Large intestine (tissue), 3 donors: ENCODE measurements at regions not wholly inside any gene's neighbourhood (a gene's known extent, or its start where the extent isn't known, plus 50 kb on each side); places are given as distances from the start of the nearest gene placed in this dataset.

Experiments used
- DNase-seq, 2 donors: peaks; one replicate each; pipeline versions ENCODE4 v3.0.0 to v3.0.0-alpha.2; 2013
- H3K27ac ChIP-seq: one replicate; pipeline ENCODE4 v1.5.1; 2013; ENCODE audit warnings: low read length
- H3K27me3 ChIP-seq: 2 replicates; pipeline ENCODE4 v1.6.1; 2013; ENCODE audit warnings: low read length; ENCODE audit not compliant: control insufficient read depth, insufficient read depth
- H3K36me3 ChIP-seq: 2 replicates; pipeline ENCODE4 v1.6.1; 2013; ENCODE audit warnings: low read length; ENCODE audit not compliant: control insufficient read depth, insufficient read depth
- H3K4me1 ChIP-seq: one replicate; pipeline ENCODE4 v1.6.1; 2013; ENCODE audit warnings: low read length; ENCODE audit not compliant: control insufficient read depth, insufficient read depth
- H3K4me3 ChIP-seq: one replicate; pipeline ENCODE4 v1.5.1; 2013; ENCODE audit warnings: low read length
- H3K9me3 ChIP-seq: one replicate; pipeline ENCODE4 v1.6.1; 2013; ENCODE audit warnings: mild to moderate bottlenecking, low read depth, low read length, moderate library complexity; ENCODE audit not compliant: control insufficient read depth
- WGBS: methylation state at CpG from one replicate; pipeline ENCODE4 v1.1.5; 2013; ENCODE audit warnings: low lambda C conversion rate; ENCODE audit not compliant: insufficient coverage; 5-methylcytosine and 5-hydroxymethylcytosine counted together

DNA sequence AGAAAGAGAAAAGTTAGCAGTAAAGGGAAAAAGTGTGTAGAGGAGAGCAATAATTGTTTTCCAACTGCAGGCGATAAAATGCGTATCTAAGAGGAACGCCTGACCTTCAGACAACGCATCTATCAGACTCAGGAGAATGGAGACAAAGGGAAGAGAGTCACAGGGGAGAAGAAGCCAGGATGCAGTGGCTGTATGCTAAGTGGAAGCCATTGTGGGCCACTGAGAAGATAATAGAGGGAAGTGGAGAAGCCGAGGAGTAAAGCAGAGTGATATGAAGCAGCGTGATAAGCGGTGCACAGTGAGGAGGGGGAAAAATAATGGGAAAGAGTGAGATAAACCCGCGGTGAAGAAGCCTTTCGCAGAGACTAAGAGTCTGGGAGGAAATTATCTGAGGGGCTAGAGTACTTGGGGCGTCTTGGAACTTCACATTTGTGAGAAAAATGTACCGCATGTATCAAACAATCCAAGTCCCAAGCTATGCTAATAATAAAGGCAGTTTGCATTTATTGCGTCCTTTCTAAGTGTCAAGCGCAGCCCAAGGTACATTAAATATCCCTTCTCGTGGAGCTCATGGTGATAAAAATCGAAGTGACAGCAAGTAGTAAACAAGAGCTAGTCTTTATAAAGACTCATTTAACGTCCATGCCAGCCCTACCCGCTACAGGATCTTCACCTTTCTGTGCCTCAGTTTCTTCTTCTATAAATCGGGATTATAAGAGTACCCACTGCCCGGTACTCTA, 259.8 kb upstream of the PROX1 start:
- 86% methylated on average over 8 of the region's 20 CpGs for WGBS
- Histone ChIP-seq H3K27ac (no peak overlapping the region), H3K27me3 (no peaks in the 10 kb centered on the region), H3K4me1 (no peaks in the 10 kb centered on the region), H3K9me3 (no peaks in the 10 kb centered on the region), H3K4me3 (no peak overlapping the region), H3K36me3 (no peaks in the 10 kb centered on the region)
- no peak for DNase-seq

DNA sequence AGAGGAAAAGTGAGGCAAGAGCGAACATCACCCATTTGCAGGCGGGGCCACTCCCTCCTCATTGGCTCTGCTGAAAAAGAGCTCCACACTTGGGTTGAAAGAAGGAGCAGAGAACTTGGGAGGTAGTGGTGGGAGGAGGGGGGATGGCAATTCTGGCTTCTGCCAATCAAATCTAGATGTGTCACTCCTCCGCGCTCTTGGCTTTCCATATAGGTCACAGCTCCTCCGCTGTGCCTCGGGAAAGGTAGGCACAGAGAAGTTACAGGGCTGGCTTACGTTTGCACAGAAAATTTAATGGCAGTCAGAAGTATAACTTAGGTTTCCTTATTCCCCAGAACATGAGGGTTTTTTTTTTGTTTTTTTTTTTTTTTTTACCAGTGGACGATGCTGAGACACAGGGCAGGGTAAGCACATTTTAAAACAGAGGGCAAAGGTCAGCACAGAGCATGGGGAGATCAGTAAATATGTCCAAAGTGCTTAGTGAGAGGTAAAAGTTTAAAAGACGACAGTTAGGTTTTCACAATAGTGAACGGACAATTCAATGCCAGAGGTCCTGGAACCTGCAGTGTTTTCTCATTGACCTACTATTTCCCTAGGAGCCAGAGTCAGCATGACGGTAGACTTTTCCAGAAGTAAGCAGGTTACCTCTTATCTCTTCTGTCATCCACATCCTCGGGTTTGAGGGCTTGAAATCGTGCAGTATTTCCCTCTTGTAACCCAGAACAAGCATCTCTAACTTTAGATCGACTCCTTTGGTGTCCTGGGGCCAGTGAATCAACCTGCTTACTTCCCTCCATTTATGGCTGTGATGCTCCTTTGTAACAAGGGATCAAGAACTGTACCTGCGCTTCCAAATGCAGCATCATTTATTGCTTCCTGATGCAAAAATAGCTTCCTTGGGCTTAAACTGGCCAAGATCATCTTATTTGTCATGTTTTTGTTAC, 258.9 kb upstream of the PROX1 start:
- Histone ChIP-seq H3K27me3 (no peaks in the 10 kb centered on the region), H3K27ac (no peak overlapping the region), H3K36me3 (no peaks in the 10 kb centered on the region), H3K9me3 (no peaks in the 10 kb centered on the region), H3K4me1 (no peaks in the 10 kb centered on the region), H3K4me3 (no peak overlapping the region)
- no CpG with 5 or more reads among the region's 15 CpGs for WGBS
- DNase-seq = no peak

DNA sequence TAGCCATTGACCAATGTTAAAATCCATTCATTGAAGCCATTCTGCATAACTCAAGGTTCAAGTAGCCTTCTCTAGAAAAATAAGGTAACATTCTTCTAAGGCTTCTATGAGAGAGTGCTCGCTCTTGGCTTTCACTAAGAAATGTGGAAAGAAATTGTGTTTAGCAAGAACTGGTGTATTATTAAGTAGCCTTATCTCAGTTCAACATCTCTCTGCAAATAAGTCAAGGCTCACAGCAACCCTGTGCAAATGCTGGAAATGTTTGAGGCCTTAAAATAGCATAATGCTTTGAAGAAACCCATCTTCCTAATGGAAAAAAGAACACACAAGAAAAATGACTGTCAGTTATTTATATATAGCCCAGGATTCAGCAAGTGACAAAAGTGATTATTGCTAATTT, 254.1 kb upstream of the PROX1 start:
- no CpG with 5 or more reads among the region's 1 CpG for WGBS
- no peak for DNase-seq
- H3K4me1 ChIP-seq = no peaks in the 10 kb centered on the region
- H3K9me3 ChIP-seq = no peaks in the 10 kb centered on the region
- no peak overlapping the region for H3K27ac ChIP-seq
- H3K36me3 ChIP-seq = no peaks in the 10 kb centered on the region
- H3K27me3 ChIP-seq = no peaks in the 10 kb centered on the region
- no peak overlapping the region for H3K4me3 ChIP-seq

DNA sequence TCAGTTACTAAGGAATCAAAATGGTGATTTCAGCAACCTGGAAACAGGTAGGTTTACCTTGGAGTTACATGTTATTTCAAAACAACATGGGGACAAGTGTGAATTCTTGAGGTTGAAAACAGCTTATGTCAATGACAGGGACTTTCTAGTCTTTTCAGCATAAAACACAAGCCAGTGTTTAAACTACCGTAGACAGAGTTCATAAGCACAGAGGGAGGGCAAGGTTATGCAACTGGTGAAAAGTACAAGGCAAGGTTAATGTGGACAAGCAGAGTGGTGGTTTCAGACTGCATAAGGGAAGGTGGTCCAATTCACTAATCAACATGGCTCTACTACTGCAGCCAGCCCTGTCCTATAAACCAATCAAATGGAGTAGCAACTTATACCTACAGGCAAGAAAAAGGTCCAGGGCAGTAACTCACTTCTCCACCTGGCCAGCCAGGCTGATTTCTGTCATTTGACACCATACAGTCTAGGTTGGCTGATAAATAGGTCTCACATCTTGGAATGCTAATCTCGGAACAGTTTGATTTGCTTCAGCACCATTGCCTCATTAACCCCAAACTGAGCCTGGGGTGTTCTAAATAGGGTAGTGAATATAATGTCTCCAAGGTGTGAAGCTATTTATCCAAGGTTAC, 250.3 kb upstream of the PROX1 start:
- Histone ChIP-seq H3K4me3 (no peak overlapping the region), H3K4me1 (no peaks in the 10 kb centered on the region), H3K27me3 (no peaks in the 10 kb centered on the region), H3K9me3 (no peaks in the 10 kb centered on the region), H3K27ac (no peak overlapping the region), H3K36me3 (no peaks in the 10 kb centered on the region)
- DNase-seq = no peak
- 67% methylated on average over 1 of the region's 2 CpGs for WGBS

DNA sequence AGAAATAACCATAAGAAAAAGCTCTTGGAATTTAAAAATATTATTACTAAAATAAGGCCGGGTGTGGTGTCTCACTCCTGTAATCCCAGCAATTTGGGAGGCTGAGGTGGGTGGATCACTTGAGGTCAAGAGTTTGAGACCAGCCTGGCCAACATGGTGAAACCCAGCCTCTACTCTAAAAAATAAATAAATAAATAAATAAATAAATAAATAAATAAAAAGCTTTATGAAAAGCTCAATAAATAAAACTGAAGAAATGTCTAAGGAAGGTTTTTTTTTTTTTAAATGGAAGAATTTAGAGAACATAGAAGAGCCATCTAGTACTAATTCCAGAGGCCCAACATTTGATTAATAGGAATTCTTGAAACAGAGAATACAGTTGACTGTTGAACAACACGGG, 249.1 kb upstream of the PROX1 start:
- WGBS = no CpG with 5 or more reads among the region's 2 CpGs
- no peaks in the 10 kb centered on the region for H3K27me3 ChIP-seq
- H3K4me3 ChIP-seq = no peak overlapping the region
- no peaks in the 10 kb centered on the region for H3K36me3 ChIP-seq
- no peaks in the 10 kb centered on the region for H3K4me1 ChIP-seq
- no peaks in the 10 kb centered on the region for H3K9me3 ChIP-seq
- no peak for DNase-seq
- H3K27ac ChIP-seq = no peak overlapping the region

DNA sequence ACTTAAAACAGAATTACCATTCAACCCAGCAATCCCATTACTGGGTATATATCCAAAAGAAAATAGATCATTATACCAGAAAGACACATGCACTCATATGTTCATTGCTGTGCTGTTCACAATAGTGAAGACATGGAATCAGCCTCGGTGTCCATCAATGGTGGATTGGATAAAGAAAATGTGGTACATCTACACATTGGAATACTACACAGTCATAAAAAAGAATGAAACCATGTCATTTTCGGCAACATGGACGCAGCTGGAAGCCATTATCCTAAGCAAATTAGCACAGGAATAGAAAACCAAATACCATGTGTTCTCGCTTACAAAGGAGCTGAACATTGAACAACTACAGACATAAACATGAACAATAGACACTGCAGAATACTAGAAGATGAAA, 244.8 kb upstream of the PROX1 start:
- 0% methylated on average over 1 of the region's 4 CpGs for WGBS
- DNase-seq = no peak
- Histone ChIP-seq H3K27ac (no peak overlapping the region), H3K9me3 (no peaks in the 10 kb centered on the region), H3K4me1 (no peaks in the 10 kb centered on the region), H3K36me3 (no peaks in the 10 kb centered on the region), H3K27me3 (peaks cover 3% of the 10 kb centered on the region), H3K4me3 (no peak overlapping the region)

DNA sequence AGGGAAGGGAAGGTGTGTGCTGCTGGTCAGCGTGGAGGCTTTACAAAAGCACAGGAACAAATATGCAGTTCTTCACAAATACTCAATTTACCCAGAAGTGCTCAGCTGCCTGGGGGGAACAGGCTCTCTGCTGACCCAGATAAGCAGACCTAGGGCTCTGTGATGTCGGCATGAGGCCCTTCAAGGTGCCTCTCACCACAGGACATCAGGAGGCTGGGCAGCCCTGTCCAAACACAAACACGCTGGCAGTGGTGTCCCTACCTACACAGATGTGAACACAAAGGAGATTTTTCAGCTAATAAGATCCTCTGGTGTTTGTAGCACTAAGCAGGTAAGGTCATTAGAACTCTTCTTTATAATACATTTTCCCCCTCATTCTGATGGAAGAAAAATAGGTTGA, 243.0 kb upstream of the PROX1 start:
- DNase-seq = no peak
- H3K27me3 ChIP-seq = peaks cover 3% of the 10 kb centered on the region
- H3K9me3 ChIP-seq = no peaks in the 10 kb centered on the region
- WGBS = no CpG with 5 or more reads among the region's 3 CpGs
- H3K36me3 ChIP-seq = no peaks in the 10 kb centered on the region
- no peak overlapping the region for H3K4me3 ChIP-seq
- H3K4me1 ChIP-seq = no peaks in the 10 kb centered on the region
- H3K27ac ChIP-seq = no peak overlapping the region

DNA sequence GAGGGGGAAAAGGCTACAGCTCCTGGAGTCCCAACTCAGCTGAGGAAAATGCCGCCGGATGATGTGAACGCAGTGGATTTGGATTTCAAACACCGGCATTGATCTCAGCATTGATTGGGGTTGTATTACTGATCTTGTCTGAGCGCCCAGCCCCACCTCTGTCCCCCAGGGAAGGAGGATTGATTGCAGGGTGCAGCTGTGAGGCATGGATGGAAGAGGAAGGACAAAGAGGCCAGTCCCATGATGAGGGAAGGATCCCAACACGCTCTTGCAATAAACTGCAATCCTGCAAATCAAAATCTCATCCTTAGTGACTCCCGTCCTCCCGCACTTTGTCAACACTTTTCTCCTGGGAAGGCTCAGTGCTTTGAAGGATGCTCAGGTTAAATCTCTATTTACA, 242.3 kb upstream of the PROX1 start:
- H3K27ac ChIP-seq = no peak overlapping the region
- 40% methylated on average over 1 of the region's 8 CpGs for WGBS
- H3K4me1 ChIP-seq = no peaks in the 10 kb centered on the region
- DNase-seq = no peak
- H3K27me3 ChIP-seq = peaks cover 3% of the 10 kb centered on the region
- H3K9me3 ChIP-seq = no peaks in the 10 kb centered on the region
- no peaks in the 10 kb centered on the region for H3K36me3 ChIP-seq
- no peak overlapping the region for H3K4me3 ChIP-seq

DNA sequence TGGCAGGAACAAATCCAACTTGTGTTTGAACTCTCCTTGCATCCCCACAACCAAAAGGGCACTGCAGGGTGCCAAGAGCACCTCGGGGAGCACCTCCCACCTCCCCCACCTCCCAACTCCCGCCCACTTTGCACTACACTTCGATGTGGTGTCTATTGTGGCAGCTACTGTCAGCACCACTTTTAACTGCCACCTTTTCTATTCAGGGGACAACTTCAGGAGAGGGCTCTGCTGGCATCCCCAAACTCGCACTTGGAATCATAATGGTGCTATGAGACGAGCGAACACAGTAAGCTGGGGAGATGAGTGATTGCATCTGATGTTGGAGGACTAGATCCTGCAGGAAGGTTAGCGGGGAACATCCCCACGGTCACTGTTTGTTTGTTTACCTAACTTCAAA, 238.2 kb upstream of the PROX1 start:
- H3K36me3 ChIP-seq = no peaks in the 10 kb centered on the region
- no CpG with 5 or more reads among the region's 8 CpGs for WGBS
- no peaks in the 10 kb centered on the region for H3K4me1 ChIP-seq
- no peak overlapping the region for H3K4me3 ChIP-seq
- DNase-seq = no peak
- peaks cover 2% of the 10 kb centered on the region for H3K27me3 ChIP-seq
- no peak overlapping the region for H3K27ac ChIP-seq
- no peaks in the 10 kb centered on the region for H3K9me3 ChIP-seq

DNA sequence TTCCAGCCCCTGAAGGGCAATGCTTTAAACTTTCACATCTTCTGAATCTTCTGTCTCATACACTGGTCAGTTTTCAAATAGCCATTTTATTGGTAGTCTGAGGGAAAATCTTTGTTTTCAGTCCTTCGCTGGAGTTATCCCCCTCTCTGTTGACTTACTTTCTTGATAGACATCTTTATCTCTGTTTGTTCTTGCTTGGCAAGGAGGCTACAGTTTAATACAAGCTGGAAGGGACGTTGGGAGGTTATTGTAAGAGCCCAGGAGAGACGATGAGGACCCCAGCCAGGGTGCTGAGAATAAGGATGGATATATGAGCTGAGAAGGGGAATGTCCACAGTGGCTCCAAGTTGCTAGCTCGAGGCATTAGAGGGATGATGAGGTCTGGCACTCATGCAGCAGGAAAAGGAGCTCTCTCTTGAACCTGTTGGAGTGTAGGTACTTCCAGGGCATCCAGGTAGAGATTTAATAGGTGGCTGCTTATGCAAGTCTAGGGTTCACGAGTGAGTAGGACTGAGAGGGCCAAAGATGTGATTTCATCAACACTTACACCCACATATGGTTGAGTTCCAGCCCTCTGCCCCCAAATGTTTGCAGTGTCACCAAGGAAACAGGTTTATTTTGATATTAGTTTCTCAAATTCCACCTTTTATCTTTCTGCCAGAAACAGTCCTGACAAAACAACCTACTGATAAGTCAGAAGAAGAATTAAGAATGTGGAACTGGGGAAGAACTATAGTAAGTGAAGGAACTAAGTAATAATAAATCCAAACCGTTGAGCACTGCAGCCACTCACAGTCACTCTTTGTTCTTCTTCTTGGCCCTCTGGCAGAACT, 237.3 kb upstream of the PROX1 start:
- Histone ChIP-seq H3K27me3 (no peaks in the 10 kb centered on the region), H3K9me3 (no peaks in the 10 kb centered on the region), H3K4me1 (no peaks in the 10 kb centered on the region), H3K27ac (no peak overlapping the region), H3K4me3 (no peak overlapping the region), H3K36me3 (no peaks in the 10 kb centered on the region)
- 8% methylated on average over 2 of the region's 6 CpGs for WGBS
- DNase-seq = peak in 1 of 2 donors; percentile 11
